K562 (cell line): ENCODE measurements at regions not wholly inside any gene's neighbourhood (a gene's known extent, or its start where the extent isn't known, plus 50 kb on each side); places are given as distances from the start of the nearest gene placed in this dataset.
"Not testable (repeated sequence)": the region's sequence is repeated elsewhere in the genome, so short reads cannot be mapped to it uniquely, and the experiment has no call there.

Source experiments
- ATAC-seq: fragments of 200-7000 bp; cut with Tn5 transposase; 3 replicates; pipeline ENCODE4 v1.9.1; 2020; ENCODE audit warnings: moderate library complexity
- BruUV-seq: library from RNA; stranded (reverse); fragments of 400-500 nt; replicated peaks from 2 replicates; lab custom pipeline; 2021; lab: Mats Ljungman, UMichigan
- CTCF ChIA-PET: fragments of 300-600 bp; formaldehyde crosslinking; extraction: SDS; loops from one replicate; lab custom pipeline; 2021; ENCODE audit warnings: low intra/inter-chr PET ratio; lab: Yijun Ruan, JAX
- POLR2A ChIA-PET: fragments of 300-600, 350-650 bp; sonication (Branson Sonifier 250); formaldehyde crosslinking; extraction: SDS; loops from one replicate; lab custom pipeline; 2021; ENCODE audit warnings: antibody characterized with exemption, inconsistent platforms; lab: Yijun Ruan, JAX
- DNase-seq, 4 experiments: peaks; one replicate each; pipeline versions ENCODE4 v3.0.0 to v3.0.0-alpha.2; 2011 to 2018; ENCODE audit warnings: low spot score in 3 of 4, mixed read lengths in 3 of 4; ENCODE audit errors: extremely low read depth in 1 of 4
- FAIRE-seq: peaks from 2 replicates; lab custom pipeline; 2011; peaks lifted over from hg19 to GRCh38; lab: Jason Lieb, UNC
- H2AFZ ChIP-seq: 2 replicates; pipeline ENCODE4 v1.6.0; 2011; ENCODE audit warnings: low read depth, low read length, control low read depth, inconsistent platforms
- H3K27ac ChIP-seq: fragments of 200-600 bp; 3 replicates; pipeline ENCODE4 v1.8.0; 2011; ENCODE audit warnings: low read depth, mild to moderate bottlenecking, control low read depth, inconsistent platforms, low read length, moderate library complexity, mixed read lengths; ENCODE audit errors: extremely low read depth
- H3K27me3 ChIP-seq, 2 experiments: fragments of 300-600 bp in 1 of 2; 2 replicates in 1 of 2; 3 replicates in 1 of 2; pipeline versions ENCODE4 v1.6.0 to v1.8.0; 2011; ENCODE audit warnings: inconsistent platforms in 2 of 2, low read length in 2 of 2, mild to moderate bottlenecking in 1 of 2, mixed read lengths in 1 of 2, moderate library complexity in 1 of 2; ENCODE audit not compliant: control insufficient read depth in 2 of 2, insufficient read depth in 2 of 2
- H3K36me3 ChIP-seq: fragments of 300-600 bp; 3 replicates; pipeline ENCODE4 v1.8.0; 2011; ENCODE audit warnings: mild to moderate bottlenecking, low read length, inconsistent platforms; ENCODE audit not compliant: control insufficient read depth, insufficient read depth
- H3K4me1 ChIP-seq, 2 experiments: fragments of 200-600 bp in 1 of 2; replicated peaks in 1 of 2; 2 replicates in 1 of 2; 3 replicates in 1 of 2; pipeline versions ENCODE4 v1.5.1 to v1.8.0; 2011; ENCODE audit warnings: inconsistent platforms in 2 of 2, low read length in 2 of 2, mild to moderate bottlenecking in 1 of 2, mixed read lengths in 1 of 2, moderate library complexity in 1 of 2; ENCODE audit not compliant: control insufficient read depth in 2 of 2, insufficient read depth in 2 of 2
- H3K4me2 ChIP-seq: 2 replicates; pipeline ENCODE4 v1.6.1; 2011; ENCODE audit warnings: low read length, control low read depth, inconsistent platforms, mixed read lengths; ENCODE audit not compliant: insufficient read depth
- H3K4me3 ChIP-seq: fragments of 200-600 bp; sonication (generic), shearing (Covaris generic); 2 replicates; pipeline ENCODE4 v1.5.1; 2016; ENCODE audit warnings: control low read depth, inconsistent platforms
- H3K79me2 ChIP-seq: fragments of 200-600 bp; 3 replicates; pipeline ENCODE4 v1.8.0; 2011; ENCODE audit warnings: low read length, inconsistent platforms; ENCODE audit not compliant: control insufficient read depth, insufficient read depth
- H3K9ac ChIP-seq, 2 experiments: 2 replicates each; pipeline versions ENCODE4 v1.6.0 to v1.6.1; 2011; ENCODE audit warnings: low read depth in 2 of 2, low read length in 2 of 2, control low read depth in 1 of 2, inconsistent platforms in 1 of 2, mild to moderate bottlenecking in 1 of 2, mixed read lengths in 1 of 2; ENCODE audit not compliant: insufficient read depth in 1 of 2
- H3K9me1 ChIP-seq: one replicate; pipeline ENCODE4 v1.6.0; 2011; ENCODE audit warnings: inconsistent platforms, mild to moderate bottlenecking, low read length, moderate library complexity; ENCODE audit not compliant: control insufficient read depth, insufficient read depth
- H3K9me3 ChIP-seq: replicated peaks from 2 replicates; pipeline ENCODE4 v1.5.1; 2011; ENCODE audit warnings: low read depth, low read length, inconsistent platforms; ENCODE audit not compliant: control insufficient read depth, insufficient read depth
- H4K20me1 ChIP-seq: replicated peaks from 2 replicates; pipeline ENCODE4 v1.6.1; 2011; ENCODE audit warnings: low read length, inconsistent platforms, mixed read lengths; ENCODE audit not compliant: control insufficient read depth, insufficient read depth
- CUX1 ChIP-seq: fragments of 200-800 bp; sonication (Bioruptor generic); IDR thresholded peaks from 2 replicates; pipeline ENCODE4 v1.6.1; 2016; ENCODE audit warnings: missing genetic modification characterization, missing compliant biosample characterization
- ELF2 ChIP-seq: fragments of 250-450 bp; sonication (Bioruptor Pico); IDR thresholded peaks from 2 replicates; pipeline ENCODE4 v1.5.0; 2021; ENCODE audit warnings: mild to moderate bottlenecking
- HMBOX1 ChIP-seq: sonication (generic); IDR thresholded peaks from 2 replicates; pipeline ENCODE4 v1.6.1; 2016
- MTF1 ChIP-seq: fragments of 250-450 bp; sonication (Bioruptor Pico); IDR thresholded peaks from 2 replicates; pipeline ENCODE4 v1.9.0; 2021; ENCODE audit warnings: moderate library complexity, mild to moderate bottlenecking, inconsistent platforms, borderline replicate concordance
- ZNF143 ChIP-seq: sonication (generic); formaldehyde crosslinking; IDR thresholded peaks from 2 replicates; pipeline ENCODE4 v1.9.0; 2022; ENCODE audit warnings: mild to moderate bottlenecking, missing genetic modification reagents
- ZNF431 ChIP-seq: sonication (generic); formaldehyde crosslinking; IDR thresholded peaks from 2 replicates; pipeline ENCODE4 v1.8.0; 2022; ENCODE audit warnings: mild to moderate bottlenecking, missing genetic modification reagents
- WGBS: fragments of 100-300 bp; shearing (Covaris generic); methylation state at CpG from one replicate; pipeline ENCODE4 v1.1.6; 2016; ENCODE audit warnings: low coverage, mixed read lengths; ENCODE audit not compliant: insufficient coverage; ENCODE audit errors: missing lambda C conversion rate; 5-methylcytosine and 5-hydroxymethylcytosine counted together
- in situ Hi-C: fragments of 300-500 bp; cut with MboI; formaldehyde crosslinking; loops from 4 replicates; pipeline ENCODE4 v1.15.0; 2018; ENCODE audit warnings: inconsistent platforms, mixed read lengths
- intact Hi-C: fragments of 100-400 bp; cut with micrococcal nuclease; formaldehyde crosslinking; loops from 2 replicates; pipeline ENCODE4 v1.14.2; 2022

DNA sequence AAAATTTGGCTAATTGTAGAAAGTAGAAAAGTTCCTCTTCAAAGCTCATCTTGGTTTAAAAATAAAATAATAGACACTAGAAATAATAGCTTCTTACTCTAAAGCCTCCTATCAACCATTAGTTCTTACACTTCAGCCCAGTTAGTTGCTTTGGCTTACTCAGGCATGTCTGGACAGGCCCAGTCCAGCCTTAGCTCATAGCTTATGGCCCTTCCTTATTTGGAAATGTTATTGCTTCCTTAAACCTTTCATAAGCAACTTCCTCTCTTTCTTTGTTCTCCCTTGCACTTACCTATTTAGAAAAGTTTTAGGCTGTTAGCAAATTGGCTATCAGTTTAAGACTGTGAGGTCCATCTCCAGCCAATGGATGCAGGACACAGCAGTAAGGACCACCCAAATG, 754.1 kb upstream of the NUDT12 start:
- CTCF ChIA-PET, FAIRE-seq, POLR2A ChIA-PET: not testable (repeated sequence)

GRCh38 chr5:104312481-104312880, 749.9 kb upstream of the NUDT12 start:
- H3K79me2 ChIP-seq = no peaks in the 10 kb centered on the region
- no peaks in the 10 kb centered on the region for H3K27me3 ChIP-seq
- no peak for ATAC-seq
- no peaks in the 10 kb centered on the region for H3K9me3 ChIP-seq
- H3K4me2 ChIP-seq = no peak overlapping the region
- H4K20me1 ChIP-seq = no peaks in the 10 kb centered on the region
- H3K4me3 ChIP-seq = no peak overlapping the region
- no peak for FAIRE-seq
- 0% methylated on average over 1 of the region's 1 CpG for WGBS
- no TSS peak for BruUV-seq
- ChIA-PET POLR2A (no interaction called here), CTCF (no interaction called here)
- in situ Hi-C loops (no loop called here), intact Hi-C loops (no loop called here)
- no peaks in the 10 kb centered on the region for H3K9me1 ChIP-seq
- H2AFZ ChIP-seq = no peak overlapping the region
- no peaks in the 10 kb centered on the region for H3K36me3 ChIP-seq
- H3K4me1 ChIP-seq = no peaks in the 10 kb centered on the region
- DNase-seq = no peak
- no peak overlapping the region for H3K27ac ChIP-seq
- no peak overlapping the region for H3K9ac ChIP-seq
- no peak for TF ChIP-seq ZNF431 (CRISPR knock-in tag)
- no peak for TF ChIP-seq ZNF143 (CRISPR knock-in tag)
- TF ChIP-seq CUX1 (CRISPR knock-in tag) = no peak
- TF ChIP-seq HMBOX1 = no peak
- no peak for TF ChIP-seq MTF1 (CRISPR knock-in tag)
- no peak for TF ChIP-seq ELF2 (CRISPR knock-in tag)

More for the DNA sequence above, 754.1 kb upstream of the NUDT12 start:
- DNase-seq, H3K9me3 ChIP-seq, H3K79me2 ChIP-seq, H3K27me3 ChIP-seq, H3K36me3 ChIP-seq, H4K20me1 ChIP-seq, H3K9ac ChIP-seq, H2AFZ ChIP-seq, H3K9me1 ChIP-seq, H3K4me2 ChIP-seq, BruUV-seq, H3K4me3 ChIP-seq, intact Hi-C loops, H3K4me1 ChIP-seq, ATAC-seq, H3K27ac ChIP-seq, in situ Hi-C loops: not testable (repeated sequence)
